WTC11 (cell line): ENCODE measurements at regions not wholly inside any gene's neighbourhood (a gene's known extent, or its start where the extent isn't known, plus 50 kb on each side); places are given as distances from the start of the nearest gene placed in this dataset.

Experiments used
- ATAC-seq: fragments of 200-7000 bp; cut with Tn5 transposase; 2 replicates; pipeline ENCODE4 v1.10.0; 2021; ENCODE audit warnings: mild to moderate bottlenecking, moderate library complexity
- CTCF ChIA-PET: fragments of 300-600 bp; sonication (Branson Sonifier 250); formaldehyde crosslinking; loops from one replicate; lab custom pipeline; 2021; ENCODE audit warnings: antibody characterized with exemption; lab: Charles Lee
- POLR2A ChIA-PET: fragments of 350-600 bp; sonication (Branson Sonifier 250); formaldehyde crosslinking; loops from one replicate; lab custom pipeline; 2021; ENCODE audit warnings: antibody characterized with exemption; lab: Charles Lee
- DNase-seq: peaks from one replicate; pipeline ENCODE4 v3.0.0; 2021; ENCODE audit warnings: low spot score
- H3K27ac Mint-ChIP-seq: 2 replicates; pipeline ENCODE4 v1.8.0; 2021; ENCODE audit warnings: mixed read lengths
- H3K27me3 Mint-ChIP-seq: 2 replicates; pipeline ENCODE4 v1.8.0; 2021; ENCODE audit warnings: low read depth, mild to moderate bottlenecking, moderate library complexity, mixed read lengths
- H3K36me3 Mint-ChIP-seq: 2 replicates; pipeline ENCODE4 v1.8.0; 2021; ENCODE audit warnings: mixed read lengths
- H3K4me1 Mint-ChIP-seq: 2 replicates; pipeline ENCODE4 v1.8.0; 2022; ENCODE audit warnings: mixed read lengths
- H3K4me3 Mint-ChIP-seq: 2 replicates; pipeline ENCODE4 v1.8.0; 2021; ENCODE audit warnings: mild to moderate bottlenecking, moderate library complexity, mixed read lengths
- H3K9me3 Mint-ChIP-seq: 2 replicates; pipeline ENCODE4 v1.8.0; 2021; ENCODE audit warnings: mixed read lengths
- ATF1 ChIP-seq: sonication (generic); formaldehyde crosslinking; IDR thresholded peaks from 2 replicates; pipeline ENCODE4 v1.8.1; 2023; ENCODE audit warnings: mild to moderate bottlenecking, moderate library complexity, missing genetic modification reagents
- ETV6 ChIP-seq: sonication (generic); formaldehyde crosslinking; IDR thresholded peaks from 2 replicates; pipeline ENCODE4 v1.8.1; 2022; ENCODE audit warnings: mild to moderate bottlenecking, missing genetic modification reagents
- FOXP1 ChIP-seq: sonication (generic); formaldehyde crosslinking; IDR thresholded peaks from 2 replicates; pipeline ENCODE4 v1.8.0; 2022; ENCODE audit warnings: missing genetic modification reagents, mild to moderate bottlenecking, moderate library complexity, borderline replicate concordance
- GTF2I ChIP-seq: fragments of 250-450 bp; sonication (Bioruptor Pico); conservative IDR thresholded peaks from 2 replicates; pipeline ENCODE4 v1.4.0; 2021; ENCODE audit warnings: mild to moderate bottlenecking
- MYBL2 ChIP-seq: sonication (generic); formaldehyde crosslinking; IDR thresholded peaks from 2 replicates; pipeline ENCODE4 v1.8.1; 2023; ENCODE audit warnings: mild to moderate bottlenecking, moderate library complexity, missing genetic modification reagents
- NR3C1 ChIP-seq: sonication (generic); formaldehyde crosslinking; conservative IDR thresholded peaks from 2 replicates; pipeline ENCODE4 v1.8.1; 2023; ENCODE audit warnings: low read depth, mild to moderate bottlenecking, missing genetic modification reagents
- PRRX2 ChIP-seq: fragments of 250-450 bp; sonication (Bioruptor Pico); IDR thresholded peaks from 2 replicates; pipeline ENCODE4 v1.8.0; 2021; ENCODE audit warnings: mild to moderate bottlenecking
- SMAD4 ChIP-seq: sonication (generic); formaldehyde crosslinking; IDR thresholded peaks from 2 replicates; pipeline ENCODE4 v1.8.0; 2022; ENCODE audit warnings: mild to moderate bottlenecking, missing genetic modification reagents
- ZNF263 ChIP-seq: sonication (generic); formaldehyde crosslinking; IDR thresholded peaks from 2 replicates; pipeline ENCODE4 v1.8.1; 2022; ENCODE audit warnings: low read depth, mild to moderate bottlenecking, moderate library complexity, missing genetic modification reagents
- TF ChIP-seq, protein P1 (sequence below): sonication (generic); formaldehyde crosslinking; IDR thresholded peaks from 2 replicates; pipeline ENCODE4 v1.8.0; 2023; ENCODE audit warnings: missing genetic modification reagents
- TF ChIP-seq, protein P2 (sequence below): sonication (generic); formaldehyde crosslinking; IDR thresholded peaks from 2 replicates; pipeline ENCODE4 v1.8.0; 2022; ENCODE audit warnings: mild to moderate bottlenecking, missing genetic modification reagents
- TF ChIP-seq, protein P3 (sequence below): sonication (generic); formaldehyde crosslinking; IDR thresholded peaks from 2 replicates; pipeline ENCODE4 v1.8.0; 2022; ENCODE audit warnings: mild to moderate bottlenecking, missing genetic modification reagents
- TF ChIP-seq, protein P4 (sequence below): sonication (generic); formaldehyde crosslinking; IDR thresholded peaks from 2 replicates; pipeline ENCODE4 v1.8.1; 2022; ENCODE audit warnings: missing genetic modification reagents, borderline replicate concordance
- TF ChIP-seq, protein P5 (sequence below): fragments of 200-600 bp; IDR thresholded peaks from 2 replicates; pipeline ENCODE4 v1.8.0; 2022; ENCODE audit warnings: antibody characterized with exemption
- TF ChIP-seq, protein P6 (sequence below): sonication (generic); formaldehyde crosslinking; IDR thresholded peaks from 2 replicates; pipeline ENCODE4 v1.8.1; 2022; ENCODE audit warnings: mild to moderate bottlenecking, missing genetic modification reagents, moderate library complexity, borderline replicate concordance
- TF ChIP-seq, protein P7 (sequence below): sonication (generic); formaldehyde crosslinking; conservative IDR thresholded peaks from 2 replicates; pipeline ENCODE4 v1.8.1; 2022; ENCODE audit warnings: mild to moderate bottlenecking, missing genetic modification reagents
- TF ChIP-seq, protein P8 (sequence below): sonication (generic); formaldehyde crosslinking; IDR thresholded peaks from 2 replicates; pipeline ENCODE4 v1.8.1; 2022; ENCODE audit warnings: mild to moderate bottlenecking, moderate library complexity, missing genetic modification reagents

DNA sequence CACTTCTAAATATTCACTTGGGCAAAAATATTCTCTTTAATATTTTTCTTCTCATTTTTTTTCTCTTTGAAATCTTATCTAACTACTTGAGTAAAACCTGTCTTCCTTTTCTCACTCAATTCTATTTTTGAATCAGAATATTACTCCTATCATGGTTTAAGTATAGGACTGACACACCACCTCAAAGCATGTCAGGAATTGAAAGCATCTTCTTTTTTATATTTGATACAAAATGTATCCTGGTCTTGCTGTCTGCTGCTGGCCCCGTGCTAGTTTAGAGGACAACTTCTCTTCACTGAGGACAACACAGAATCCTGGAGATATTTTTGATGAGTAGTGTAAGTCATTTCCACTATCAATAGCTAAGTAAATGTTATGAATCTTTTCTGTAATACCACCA, 383.6 kb downstream of the GADD45G start:
- peaks cover 8% of the 10 kb centered on the region for H3K36me3 Mint-ChIP-seq
- DNase-seq = no peak
- H3K27me3 Mint-ChIP-seq = no peaks in the 10 kb centered on the region; the same call in 1 of the 2 replicates
- POLR2A ChIA-PET = no interaction called here
- CTCF ChIA-PET = no interaction called here
- no peak overlapping the region for H3K4me3 Mint-ChIP-seq
- peaks cover 21% of the 10 kb centered on the region for H3K9me3 Mint-ChIP-seq
- no peak for ATAC-seq
- no peak for TF ChIP-seq GTF2I
- no peak for TF ChIP-seq ATF1 (CRISPR knock-in tag)
- TF ChIP-seq, all 79 proteins: peak for 0
- no peak overlapping the region for H3K27ac Mint-ChIP-seq
- H3K4me1 Mint-ChIP-seq = 0 out of 2 replicates have a peak, but pooled peaks cover 3% of the 10 kb centered on the region

DNA sequence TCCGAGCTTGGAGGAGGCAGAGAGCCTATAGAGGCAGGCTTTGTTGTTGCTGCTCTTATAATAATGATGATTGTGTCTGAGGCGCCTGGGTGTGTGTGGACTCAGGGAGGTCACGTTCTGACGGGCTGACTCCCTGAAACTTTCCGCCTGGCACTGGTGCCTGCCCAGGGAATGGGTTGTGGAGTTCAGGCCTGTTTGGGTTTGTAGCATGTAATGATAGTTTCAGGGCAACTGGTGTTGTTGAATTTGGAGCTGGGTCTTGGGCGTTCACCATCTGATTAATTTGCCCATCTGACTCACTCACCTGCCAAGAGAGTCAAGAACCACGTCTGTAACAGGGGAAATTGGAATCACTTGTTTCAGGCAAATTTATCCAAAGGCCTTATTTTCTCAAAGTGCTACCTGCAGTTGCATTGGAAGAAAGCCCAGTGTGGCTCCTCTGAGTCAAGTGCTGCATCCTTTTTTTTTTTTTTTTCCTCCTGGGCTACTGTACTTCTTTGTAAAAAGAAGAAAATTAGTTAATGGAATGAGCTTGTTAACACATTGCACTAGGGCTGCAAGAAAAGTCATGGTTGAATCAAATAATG, 386.5 kb downstream of the GADD45G start:
- Mint-ChIP-seq H3K27me3 (no peaks in the 10 kb centered on the region; the same call in 1 of the 2 replicates), H3K4me1 (peaks cover 10% of the 10 kb centered on the region; the same call in 1 of the 2 replicates), H3K9me3 (peaks cover 21% of the 10 kb centered on the region), H3K27ac (no peak overlapping the region), H3K36me3 (peaks cover 8% of the 10 kb centered on the region), H3K4me3 (no peak overlapping the region)
- ATAC-seq (no peak), DNase-seq (no peak)
- ChIA-PET POLR2A (no interaction called here), CTCF (interaction anchor here (1.3 to 2.4 kb wide), 2 partner anchors 13 to 398 kb away, joined by 8 to 11 read pairs; no protein-coding TSS in a partner anchor)
- TF ChIP-seq ETV6 = no peak
- no peak for TF ChIP-seq MYBL2 (CRISPR knock-in tag)
- TF ChIP-seq, protein P1, sequence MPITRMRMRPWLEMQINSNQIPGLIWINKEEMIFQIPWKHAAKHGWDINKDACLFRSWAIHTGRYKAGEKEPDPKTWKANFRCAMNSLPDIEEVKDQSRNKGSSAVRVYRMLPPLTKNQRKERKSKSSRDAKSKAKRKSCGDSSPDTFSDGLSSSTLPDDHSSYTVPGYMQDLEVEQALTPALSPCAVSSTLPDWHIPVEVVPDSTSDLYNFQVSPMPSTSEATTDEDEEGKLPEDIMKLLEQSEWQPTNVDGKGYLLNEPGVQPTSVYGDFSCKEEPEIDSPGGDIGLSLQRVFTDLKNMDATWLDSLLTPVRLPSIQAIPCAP = no peak
- TF ChIP-seq, protein P2, sequence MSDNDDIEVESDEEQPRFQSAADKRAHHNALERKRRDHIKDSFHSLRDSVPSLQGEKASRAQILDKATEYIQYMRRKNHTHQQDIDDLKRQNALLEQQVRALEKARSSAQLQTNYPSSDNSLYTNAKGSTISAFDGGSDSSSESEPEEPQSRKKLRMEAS (CRISPR knock-in tag) = no peak
- TF ChIP-seq PRRX2 (CRISPR knock-in tag) = no peak
- TF ChIP-seq NR3C1 (CRISPR knock-in tag) = no peak

DNA sequence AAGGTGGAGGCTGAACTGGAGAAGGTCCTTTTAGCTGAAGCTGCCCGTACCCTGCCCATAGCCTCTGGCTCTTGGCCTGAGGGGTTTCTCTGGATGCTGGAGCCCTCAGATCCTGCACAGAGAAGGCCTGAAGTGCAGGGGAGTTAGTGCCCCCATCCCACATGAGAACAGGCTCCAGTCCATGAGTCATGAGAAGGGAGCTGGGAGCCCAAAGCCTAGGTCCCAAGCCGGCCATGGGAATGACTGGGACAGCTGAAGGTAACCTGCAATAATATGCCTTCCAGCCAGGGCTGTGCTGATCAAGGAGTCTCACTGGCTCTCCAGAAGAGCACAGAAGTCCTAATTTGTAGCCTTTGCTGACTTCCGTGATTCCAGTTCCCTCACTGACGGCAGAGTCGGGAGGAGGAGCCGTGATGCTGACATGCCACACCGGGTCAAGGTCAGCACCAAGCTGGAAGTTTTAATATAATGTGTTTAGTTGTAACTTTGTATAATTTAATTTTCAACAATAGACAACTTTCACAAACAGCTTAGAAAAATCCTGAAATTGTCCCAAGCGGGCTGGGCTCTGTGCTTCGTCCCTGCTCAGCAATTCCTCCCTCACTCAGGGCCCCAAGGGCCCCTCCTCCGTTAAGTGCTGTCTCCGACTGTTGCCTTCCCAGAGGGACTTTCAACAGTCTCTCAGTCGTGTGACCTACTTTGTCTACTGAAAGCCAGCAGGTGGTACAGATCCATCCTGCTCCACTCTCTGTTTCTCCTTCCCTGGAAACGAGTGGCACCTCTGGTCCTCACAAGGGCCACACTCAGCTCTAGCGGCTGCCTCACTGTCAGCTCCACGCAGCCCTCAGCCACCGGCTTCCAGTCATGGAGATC, 387.8 kb downstream of the GADD45G start:
- no peak overlapping the region for H3K4me3 Mint-ChIP-seq
- H3K4me1 Mint-ChIP-seq = peaks cover 10% of the 10 kb centered on the region; the same call in 1 of the 2 replicates
- CTCF ChIA-PET = interaction anchor here (1.3 to 2.4 kb wide), 2 partner anchors 14 to 399 kb away, joined by 8 to 11 read pairs; no protein-coding TSS in a partner anchor
- no peaks in the 10 kb centered on the region; the same call in 1 of the 2 replicates for H3K27me3 Mint-ChIP-seq
- DNase-seq (no peak), ATAC-seq (no peak)
- POLR2A ChIA-PET = no interaction called here
- TF ChIP-seq, protein P3, sequence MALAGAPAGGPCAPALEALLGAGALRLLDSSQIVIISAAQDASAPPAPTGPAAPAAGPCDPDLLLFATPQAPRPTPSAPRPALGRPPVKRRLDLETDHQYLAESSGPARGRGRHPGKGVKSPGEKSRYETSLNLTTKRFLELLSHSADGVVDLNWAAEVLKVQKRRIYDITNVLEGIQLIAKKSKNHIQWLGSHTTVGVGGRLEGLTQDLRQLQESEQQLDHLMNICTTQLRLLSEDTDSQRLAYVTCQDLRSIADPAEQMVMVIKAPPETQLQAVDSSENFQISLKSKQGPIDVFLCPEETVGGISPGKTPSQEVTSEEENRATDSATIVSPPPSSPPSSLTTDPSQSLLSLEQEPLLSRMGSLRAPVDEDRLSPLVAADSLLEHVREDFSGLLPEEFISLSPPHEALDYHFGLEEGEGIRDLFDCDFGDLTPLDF (CRISPR knock-in tag) = no peak
- TF ChIP-seq ZNF263 (CRISPR knock-in tag) (no peak), FOXP1 (no peak), SMAD4 (CRISPR knock-in tag) (no peak)
- TF ChIP-seq, protein P4, sequence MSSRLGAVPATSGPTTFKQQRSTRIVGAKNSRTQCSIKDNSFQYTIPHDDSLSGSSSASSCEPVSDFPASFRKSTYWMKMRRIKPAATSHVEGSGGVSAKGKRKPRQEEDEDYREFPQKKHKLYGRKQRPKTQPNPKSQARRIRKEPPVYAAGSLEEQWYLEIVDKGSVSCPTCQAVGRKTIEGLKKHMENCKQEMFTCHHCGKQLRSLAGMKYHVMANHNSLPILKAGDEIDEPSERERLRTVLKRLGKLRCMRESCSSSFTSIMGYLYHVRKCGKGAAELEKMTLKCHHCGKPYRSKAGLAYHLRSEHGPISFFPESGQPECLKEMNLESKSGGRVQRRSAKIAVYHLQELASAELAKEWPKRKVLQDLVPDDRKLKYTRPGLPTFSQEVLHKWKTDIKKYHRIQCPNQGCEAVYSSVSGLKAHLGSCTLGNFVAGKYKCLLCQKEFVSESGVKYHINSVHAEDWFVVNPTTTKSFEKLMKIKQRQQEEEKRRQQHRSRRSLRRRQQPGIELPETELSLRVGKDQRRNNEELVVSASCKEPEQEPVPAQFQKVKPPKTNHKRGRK (CRISPR knock-in tag) = no peak
- TF ChIP-seq, protein P5, sequence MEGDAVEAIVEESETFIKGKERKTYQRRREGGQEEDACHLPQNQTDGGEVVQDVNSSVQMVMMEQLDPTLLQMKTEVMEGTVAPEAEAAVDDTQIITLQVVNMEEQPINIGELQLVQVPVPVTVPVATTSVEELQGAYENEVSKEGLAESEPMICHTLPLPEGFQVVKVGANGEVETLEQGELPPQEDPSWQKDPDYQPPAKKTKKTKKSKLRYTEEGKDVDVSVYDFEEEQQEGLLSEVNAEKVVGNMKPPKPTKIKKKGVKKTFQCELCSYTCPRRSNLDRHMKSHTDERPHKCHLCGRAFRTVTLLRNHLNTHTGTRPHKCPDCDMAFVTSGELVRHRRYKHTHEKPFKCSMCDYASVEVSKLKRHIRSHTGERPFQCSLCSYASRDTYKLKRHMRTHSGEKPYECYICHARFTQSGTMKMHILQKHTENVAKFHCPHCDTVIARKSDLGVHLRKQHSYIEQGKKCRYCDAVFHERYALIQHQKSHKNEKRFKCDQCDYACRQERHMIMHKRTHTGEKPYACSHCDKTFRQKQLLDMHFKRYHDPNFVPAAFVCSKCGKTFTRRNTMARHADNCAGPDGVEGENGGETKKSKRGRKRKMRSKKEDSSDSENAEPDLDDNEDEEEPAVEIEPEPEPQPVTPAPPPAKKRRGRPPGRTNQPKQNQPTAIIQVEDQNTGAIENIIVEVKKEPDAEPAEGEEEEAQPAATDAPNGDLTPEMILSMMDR = no peak
- TF ChIP-seq, protein P6, sequence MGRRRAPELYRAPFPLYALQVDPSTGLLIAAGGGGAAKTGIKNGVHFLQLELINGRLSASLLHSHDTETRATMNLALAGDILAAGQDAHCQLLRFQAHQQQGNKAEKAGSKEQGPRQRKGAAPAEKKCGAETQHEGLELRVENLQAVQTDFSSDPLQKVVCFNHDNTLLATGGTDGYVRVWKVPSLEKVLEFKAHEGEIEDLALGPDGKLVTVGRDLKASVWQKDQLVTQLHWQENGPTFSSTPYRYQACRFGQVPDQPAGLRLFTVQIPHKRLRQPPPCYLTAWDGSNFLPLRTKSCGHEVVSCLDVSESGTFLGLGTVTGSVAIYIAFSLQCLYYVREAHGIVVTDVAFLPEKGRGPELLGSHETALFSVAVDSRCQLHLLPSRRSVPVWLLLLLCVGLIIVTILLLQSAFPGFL (CRISPR knock-in tag) = no peak
- TF ChIP-seq, protein P7, sequence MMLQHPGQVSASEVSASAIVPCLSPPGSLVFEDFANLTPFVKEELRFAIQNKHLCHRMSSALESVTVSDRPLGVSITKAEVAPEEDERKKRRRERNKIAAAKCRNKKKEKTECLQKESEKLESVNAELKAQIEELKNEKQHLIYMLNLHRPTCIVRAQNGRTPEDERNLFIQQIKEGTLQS (CRISPR knock-in tag) = no peak
- TF ChIP-seq, protein P8, sequence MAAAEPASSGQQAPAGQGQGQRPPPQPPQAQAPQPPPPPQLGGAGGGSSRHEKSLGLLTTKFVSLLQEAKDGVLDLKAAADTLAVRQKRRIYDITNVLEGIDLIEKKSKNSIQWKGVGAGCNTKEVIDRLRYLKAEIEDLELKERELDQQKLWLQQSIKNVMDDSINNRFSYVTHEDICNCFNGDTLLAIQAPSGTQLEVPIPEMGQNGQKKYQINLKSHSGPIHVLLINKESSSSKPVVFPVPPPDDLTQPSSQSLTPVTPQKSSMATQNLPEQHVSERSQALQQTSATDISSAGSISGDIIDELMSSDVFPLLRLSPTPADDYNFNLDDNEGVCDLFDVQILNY (CRISPR knock-in tag) = no peak
- peaks cover 16% of the 10 kb centered on the region for H3K9me3 Mint-ChIP-seq
- H3K27ac Mint-ChIP-seq = no peak overlapping the region
- H3K36me3 Mint-ChIP-seq = peaks cover 8% of the 10 kb centered on the region
